ENCODE measurements at regions not wholly inside any gene's neighbourhood (a gene's known extent, or its start where the extent isn't known, plus 50 kb on each side); places are given as distances from the start of the nearest gene placed in this dataset.
A peak's percentile ranks its signal among the peaks of the same experiment; 100 is the strongest.

- no peak for DNase-seq (ENCODE audit: low read depth)
Measured at GRCh38 chr13:26942184-26942583, 181.6 kb upstream of the GPR12 start.

- DNase-seq (ENCODE audit: low read depth): peak; percentile 76
Measured at GRCh38 chr13:26941345-26942174, 181.0 kb upstream of the GPR12 start.

DNA sequence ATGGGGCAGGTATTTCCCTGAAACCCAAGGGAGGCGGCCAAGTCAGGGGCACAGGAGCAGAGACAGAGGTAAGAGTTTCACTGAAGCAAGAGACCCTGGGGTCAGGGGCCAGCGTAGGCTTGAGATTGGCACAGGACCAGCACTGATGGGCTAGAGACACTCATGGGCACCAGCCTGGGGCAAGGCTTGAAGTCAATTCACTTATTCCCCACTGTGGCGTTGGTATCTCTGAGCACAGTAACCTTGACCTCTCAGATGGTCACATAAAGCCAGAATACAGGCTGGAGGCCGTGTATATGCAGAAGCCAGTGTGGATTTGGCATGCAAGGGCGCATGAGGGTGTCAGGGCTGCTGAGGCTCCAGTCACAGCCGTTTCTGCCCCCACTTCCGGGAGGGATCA lies 173.5 kb upstream of the GPR12 start:
- DNase-seq (ENCODE audit: low read depth): no peak

DNA sequence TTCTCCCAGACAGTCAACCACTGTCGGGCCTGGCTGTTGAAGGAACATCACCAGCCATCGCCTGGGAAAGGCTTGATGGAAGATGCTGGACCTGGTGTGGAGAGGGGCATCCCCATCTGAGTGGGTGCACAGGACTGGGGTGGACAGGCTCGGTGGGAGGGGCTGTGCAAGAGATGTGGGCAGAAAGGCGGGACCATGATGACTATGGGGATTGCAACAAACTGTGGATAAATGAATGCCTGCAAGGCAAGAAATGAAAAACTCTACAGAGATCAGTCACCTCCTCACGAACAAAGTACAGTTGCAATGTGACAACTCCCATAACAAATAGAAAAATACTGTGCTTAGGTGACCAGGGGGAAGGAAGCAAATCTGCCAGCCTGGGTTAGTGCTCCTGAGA lies 171.9 kb upstream of the GPR12 start:
- DNase-seq (ENCODE audit: low read depth): no peak

DNA sequence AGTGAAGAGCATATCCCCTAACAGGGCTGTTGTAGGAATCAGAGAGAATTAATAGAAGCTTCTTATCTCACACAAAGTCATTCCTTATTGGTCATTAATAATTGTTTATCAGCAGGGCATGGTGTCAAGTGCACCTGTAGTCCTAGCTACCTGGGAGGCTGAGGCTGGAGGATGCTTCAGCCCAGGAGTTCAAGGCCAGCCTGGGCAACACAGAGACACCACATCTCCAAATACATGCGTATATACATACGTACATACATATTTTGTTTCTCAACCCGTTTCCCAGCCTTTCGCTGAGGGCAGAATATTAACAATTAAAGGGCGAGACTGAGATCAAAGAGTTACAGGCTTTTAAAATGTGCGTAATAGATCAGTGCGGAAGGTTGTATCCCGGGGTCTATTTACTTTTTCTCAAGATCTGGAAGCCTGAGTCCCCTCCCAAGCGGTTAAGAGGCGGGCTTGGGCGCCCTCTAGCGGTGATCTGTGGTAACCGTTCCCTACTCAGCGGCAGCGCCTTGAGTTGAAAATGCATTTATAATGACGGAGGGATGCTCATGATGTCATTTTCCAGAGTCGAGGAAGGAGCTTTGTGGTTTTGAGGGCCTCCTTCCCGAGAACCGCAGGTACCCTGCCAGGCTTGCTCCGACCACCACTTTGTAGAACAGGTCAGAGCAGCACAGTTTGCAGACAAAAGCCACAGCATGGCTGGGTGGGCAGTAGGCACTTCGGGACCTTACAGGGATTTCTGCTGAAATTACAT lies 169.6 kb upstream of the GPR12 start:
- DNase-seq (ENCODE audit: low read depth): peak; percentile 62

DNA sequence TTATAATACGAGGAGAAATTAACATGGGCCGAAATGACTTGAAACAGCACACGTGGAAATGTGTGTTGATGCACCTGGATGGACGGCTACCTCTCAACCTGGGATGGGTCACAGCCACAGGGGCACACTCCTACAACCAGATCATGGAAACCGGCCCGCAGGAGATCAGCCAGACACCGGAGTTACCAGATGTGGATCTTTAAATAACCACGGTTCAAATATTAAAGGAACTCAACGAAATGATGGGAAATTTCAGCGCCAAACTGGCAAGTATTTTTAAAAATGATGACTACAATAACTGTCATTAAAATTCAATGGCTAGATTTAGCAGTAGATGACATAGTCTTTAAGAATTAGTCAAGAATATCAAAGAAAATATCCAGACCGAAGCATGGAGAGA lies 166.9 kb upstream of the GPR12 start:
- DNase-seq (ENCODE audit: low read depth): no peak

DNA sequence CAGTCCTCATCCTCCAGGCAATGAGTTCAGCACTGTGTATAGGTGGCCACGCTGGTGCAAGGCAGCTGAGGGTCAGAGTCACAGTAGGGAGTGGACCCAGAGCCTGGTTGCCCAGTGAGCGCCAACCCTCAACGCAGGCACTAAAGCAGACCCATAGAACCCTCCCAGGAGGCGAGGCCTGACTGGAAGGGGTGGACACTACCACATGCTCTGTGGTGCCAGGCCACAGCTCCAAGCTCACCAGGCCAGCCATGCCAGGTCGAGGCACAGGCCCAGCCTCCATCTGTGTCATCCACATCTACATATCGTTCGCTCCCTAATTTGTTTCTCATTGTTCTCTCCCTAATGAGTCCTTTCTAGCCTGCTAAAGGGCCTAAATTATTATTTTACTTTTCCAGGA lies 165.8 kb upstream of the GPR12 start:
- DNase-seq (ENCODE audit: low read depth): no peak

- DNase-seq (ENCODE audit: low read depth): peak; percentile 49
Measured at GRCh38 chr13:26923824-26924605, 163.4 kb upstream of the GPR12 start.

DNA sequence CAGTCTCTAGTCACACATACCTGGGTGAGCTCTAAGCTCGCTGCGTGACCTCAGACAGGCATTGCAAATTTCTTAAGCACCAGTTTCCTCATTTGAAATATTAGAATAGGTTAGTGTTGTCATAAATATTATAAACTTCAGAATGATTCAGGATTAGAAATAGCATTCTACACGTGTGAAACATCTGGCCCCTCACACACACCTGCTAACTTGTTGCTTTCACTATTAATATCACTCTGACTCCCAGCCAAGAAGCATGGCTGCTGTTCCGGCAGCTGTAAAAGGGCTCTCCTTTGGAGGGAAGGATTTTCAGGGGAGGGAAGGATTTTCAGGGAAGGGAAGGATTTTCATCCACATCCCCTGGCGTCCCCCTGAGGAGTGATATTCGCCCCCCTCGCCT lies 161.3 kb upstream of the GPR12 start:
- no peak for DNase-seq (ENCODE audit: low read depth)

DNA sequence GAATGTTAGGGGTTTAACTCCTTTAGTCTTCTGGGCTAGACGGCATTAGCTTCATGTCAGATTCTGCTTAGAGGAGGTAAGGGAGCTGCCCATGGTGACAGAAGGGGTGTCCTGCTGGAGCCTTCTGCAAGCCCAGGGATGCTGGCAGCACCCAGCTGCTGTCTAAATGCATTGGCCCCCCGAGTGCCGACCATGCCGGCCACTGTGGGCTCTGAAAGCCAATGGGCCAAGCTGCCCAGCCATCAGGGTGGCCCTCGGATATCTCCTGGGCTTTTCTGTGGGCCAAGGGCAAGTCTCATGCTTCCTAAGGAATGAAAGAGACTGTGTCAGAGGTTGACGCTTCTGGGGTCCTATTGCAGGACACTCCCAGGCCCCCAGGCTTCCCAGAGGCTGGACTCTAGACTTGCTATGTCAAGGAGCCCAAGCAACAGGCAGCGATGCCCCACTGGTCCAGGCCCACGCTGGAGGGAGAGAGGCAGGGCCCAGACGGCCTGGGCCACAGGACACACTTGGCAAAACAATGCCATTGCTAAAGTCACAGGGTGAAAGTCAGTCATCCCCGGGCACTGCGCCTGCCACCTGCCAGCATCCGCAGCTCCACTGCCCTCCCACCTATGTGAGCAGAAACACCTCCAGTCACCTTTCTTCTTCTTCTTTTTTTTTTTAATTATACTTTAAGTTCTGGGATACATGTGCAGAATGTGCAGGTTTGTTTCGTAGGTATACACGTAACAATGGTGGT lies 160.2 kb upstream of the GPR12 start:
- DNase-seq (ENCODE audit: low read depth): no peak

GRCh38 chr13:26919732-26920131 lies 159.1 kb upstream of the GPR12 start:
- DNase-seq (ENCODE audit: low read depth): no peak

DNA sequence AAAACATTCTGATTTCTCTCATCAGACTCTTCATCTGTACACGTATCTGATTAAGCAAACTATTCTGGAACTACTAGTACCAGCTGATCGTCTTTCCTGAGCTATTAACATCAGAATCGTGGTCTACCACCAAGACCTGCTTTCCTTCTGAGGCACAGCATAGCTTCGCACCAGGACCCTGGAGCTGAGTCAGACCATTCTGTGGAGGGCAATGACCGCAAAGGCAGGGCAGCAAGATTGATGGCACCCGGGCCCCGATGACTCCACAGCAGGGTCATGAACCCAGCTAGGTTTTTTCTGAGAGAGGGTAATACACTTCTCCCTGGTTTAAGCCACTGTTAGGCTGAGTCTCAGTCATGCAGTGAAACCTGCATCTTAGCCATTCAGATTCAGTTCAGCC lies 158.7 kb upstream of the GPR12 start:
- DNase-seq (ENCODE audit: low read depth): peak; percentile 78

DNA sequence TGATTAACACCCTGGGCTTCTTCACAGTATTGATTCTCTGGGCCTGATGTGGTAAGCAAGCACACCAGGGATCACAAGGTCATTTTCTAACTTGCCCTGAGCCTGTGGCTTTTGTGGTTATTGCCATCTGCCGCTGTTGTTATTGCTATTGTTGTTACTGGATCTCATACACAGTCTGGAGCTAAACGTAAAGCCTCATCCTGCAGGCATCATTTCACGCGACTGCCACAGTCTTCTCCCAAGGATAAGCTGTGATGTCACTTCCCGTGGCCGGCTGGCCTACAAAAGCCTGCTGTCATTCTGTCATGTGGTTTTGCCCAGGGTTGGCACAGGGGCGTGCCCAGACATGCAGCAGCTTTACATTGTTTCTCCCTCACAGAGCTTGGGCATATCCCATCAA lies 154.0 kb upstream of the GPR12 start:
- DNase-seq (ENCODE audit: low read depth): peak; percentile 72

DNA sequence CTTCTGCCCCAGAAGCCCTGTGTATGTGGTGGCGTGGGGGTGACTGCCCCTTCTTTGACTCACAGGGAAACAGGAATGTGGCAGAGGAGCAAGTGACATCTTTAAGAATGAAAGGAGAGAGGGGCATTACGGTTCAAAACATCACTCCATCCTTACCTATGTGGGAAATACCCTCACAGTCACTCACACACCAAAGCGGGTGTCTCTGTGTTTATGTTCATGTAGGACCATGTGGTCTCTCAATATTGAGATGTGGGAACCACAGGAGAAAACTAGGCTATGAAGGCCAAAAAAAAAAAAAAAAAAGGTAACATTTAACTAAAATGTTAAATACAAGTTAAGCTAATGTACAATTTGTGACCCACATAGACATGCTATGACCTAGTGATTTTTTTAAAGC lies 153.6 kb upstream of the GPR12 start:
- no peak for DNase-seq (ENCODE audit: low read depth)

- DNase-seq (ENCODE audit: low read depth): no peak
Measured at GRCh38 chr13:26910754-26911465, 150.3 kb upstream of the GPR12 start.

DNA sequence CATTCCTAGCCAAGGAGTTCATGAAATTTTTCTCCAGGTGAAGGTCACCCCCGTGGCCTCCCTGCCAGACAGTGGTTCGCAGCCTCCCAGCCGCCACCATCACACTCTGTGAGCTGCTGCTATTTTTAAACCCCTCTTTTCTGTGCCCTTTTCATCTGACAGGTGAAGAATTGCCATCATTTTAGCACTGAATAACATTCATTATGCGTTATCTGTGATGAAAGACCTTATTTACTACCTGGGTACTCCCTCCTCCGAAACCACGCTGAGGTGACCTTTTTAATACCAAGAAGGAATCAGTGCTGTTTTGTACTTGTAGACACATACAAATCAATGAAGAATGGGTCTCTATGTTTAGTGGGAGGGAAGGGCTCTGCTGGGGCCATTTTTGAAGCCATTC lies 148.9 kb upstream of the GPR12 start:
- no peak for DNase-seq (ENCODE audit: low read depth)

GRCh38 chr13:26908126-26908525 lies 147.5 kb upstream of the GPR12 start:
- DNase-seq (ENCODE audit: low read depth): no peak

DNA sequence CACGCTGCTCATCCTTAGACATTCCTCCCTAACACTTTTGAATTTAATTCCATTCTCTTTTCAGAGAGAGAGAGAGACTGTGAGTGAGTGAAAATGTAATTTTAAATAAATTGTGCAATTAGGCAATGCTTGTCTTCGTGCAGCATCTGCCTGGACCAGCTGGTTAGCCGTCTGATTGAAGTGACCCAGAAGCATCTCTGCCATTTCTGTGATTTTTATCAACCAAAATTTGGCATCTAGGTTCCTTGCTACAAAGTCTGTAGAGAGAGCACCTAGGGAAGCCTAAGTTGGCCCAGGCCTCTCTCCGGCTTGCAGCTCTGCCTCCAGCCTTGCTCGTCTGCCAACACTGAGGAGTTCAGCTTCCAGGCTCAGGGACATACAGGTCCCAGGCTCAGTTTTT lies 138.6 kb upstream of the GPR12 start:
- DNase-seq (ENCODE audit: low read depth): no peak

GRCh38 chr13:26897706-26898550 lies 137.3 kb upstream of the GPR12 start:
- no peak for DNase-seq (ENCODE audit: low read depth)

All from HT1080 (cell line).